ENCODE measurements at regions not wholly inside any gene's neighbourhood (a gene's known extent, or its start where the extent isn't known, plus 50 kb on each side); places are given as distances from the start of the nearest gene placed in this dataset.

GRCh38 chr1:168374566-168374965, 93.9 kb downstream of the TBX19 start:
- TF ChIP-seq CTCF (conservative IDR thresholded peaks at IDR 0.05) (no peak), ZFX (IDR thresholded peaks at IDR 0.05) (no peak)

Data from C4-2B (cell line).